HG02943 (cell line): ENCODE measurements at regions not wholly inside any gene's neighbourhood (a gene's known extent, or its start where the extent isn't known, plus 50 kb on each side); places are given as distances from the start of the nearest gene placed in this dataset.

Experiments
- ATAC-seq: cut with Tn5 transposase; IDR thresholded peaks from one replicate; pipeline ENCODE4 v1.9.1; 2021; ENCODE audit warnings: mild to moderate bottlenecking, low read depth, moderate library complexity; ENCODE audit not compliant: unreplicated experiment

DNA sequence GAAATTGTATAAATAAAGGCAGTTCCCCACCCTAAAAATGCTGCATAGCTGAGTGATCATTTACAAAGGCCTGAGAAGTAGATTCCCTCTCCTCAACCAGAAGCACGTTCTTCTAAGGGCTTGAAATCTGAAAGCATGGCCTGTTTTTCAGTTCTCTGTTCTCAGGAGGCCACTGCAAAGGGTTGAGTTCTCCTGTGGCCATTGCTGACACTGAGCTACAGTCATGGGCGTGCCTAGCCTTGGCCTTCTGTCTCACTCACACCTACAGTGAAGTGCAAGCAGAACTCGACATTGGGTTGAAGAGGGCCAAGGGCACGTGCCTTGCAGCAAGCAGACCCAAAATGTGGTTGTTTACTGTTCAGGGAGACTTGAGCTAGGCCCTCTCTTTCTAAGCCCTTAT lies 276.6 kb upstream of the VLDLR start:
- no peak for ATAC-seq

DNA sequence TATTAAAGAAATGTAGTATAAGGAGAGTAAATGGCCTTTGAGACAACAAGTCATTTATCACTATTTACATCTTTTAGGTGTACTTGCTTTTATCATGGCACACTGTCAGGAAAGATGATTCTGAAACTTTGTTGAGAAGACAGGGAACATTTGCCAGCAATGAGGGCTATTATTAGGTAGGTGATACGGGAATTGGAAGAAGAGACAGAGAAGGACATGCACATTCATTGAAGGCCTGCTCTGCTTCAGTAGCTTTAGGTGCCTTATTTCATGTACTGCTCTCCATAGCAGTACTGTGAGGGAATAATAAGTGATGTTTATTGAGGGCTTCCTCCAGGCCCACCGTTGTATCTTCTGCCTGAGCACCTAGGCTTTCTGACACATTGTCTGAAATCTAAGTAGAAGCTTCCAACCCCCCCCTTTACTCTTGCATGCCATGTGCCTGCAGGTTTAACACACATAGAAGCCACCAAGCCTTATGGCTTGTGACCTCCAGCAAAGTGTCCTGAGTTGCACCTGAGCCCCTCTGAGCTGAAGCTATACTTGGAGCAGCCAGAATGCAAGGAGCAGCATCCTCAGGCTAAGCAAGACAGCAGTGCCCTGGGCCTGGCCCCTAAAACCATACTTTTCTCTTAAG lies 275.2 kb upstream of the VLDLR start:
- no peak for ATAC-seq

DNA sequence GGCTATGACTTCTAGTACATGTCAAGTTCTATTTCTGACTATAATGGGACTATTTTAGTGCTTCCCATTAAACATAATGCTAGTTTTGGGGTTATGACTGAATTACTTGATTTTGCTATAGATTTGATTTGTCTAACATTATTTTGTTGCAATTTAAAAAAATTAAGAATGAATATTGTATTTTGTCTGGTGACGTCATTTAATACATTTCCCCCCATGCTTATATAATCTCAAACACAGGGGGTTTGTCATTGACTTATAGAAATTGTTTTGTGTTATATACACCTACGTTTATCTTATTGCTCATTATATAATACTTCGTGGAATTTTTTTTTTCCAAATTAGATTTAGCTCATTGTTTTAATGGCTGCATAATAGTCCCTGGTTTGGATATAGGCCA lies 270.3 kb upstream of the VLDLR start:
- no peak for ATAC-seq

DNA sequence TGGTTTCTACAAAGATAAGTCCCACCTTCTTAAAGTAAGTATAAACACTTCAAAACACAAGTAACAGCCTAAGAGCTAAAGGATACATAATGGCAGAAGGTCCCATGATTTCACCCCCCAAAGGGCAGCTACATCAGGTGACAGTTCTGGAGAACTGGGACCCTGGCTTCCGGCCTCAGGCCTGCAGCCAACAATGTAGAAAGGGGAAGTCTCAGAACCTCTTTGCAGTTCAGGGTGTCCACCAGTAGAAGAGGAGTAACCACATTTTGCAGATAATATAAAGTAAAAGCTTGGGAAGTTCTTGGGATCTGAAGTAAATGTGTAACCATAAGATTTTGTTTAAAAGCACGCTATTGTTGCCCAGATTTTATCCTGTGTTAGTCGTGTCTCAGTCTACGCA lies 267.4 kb upstream of the VLDLR start:
- no peak for ATAC-seq

DNA sequence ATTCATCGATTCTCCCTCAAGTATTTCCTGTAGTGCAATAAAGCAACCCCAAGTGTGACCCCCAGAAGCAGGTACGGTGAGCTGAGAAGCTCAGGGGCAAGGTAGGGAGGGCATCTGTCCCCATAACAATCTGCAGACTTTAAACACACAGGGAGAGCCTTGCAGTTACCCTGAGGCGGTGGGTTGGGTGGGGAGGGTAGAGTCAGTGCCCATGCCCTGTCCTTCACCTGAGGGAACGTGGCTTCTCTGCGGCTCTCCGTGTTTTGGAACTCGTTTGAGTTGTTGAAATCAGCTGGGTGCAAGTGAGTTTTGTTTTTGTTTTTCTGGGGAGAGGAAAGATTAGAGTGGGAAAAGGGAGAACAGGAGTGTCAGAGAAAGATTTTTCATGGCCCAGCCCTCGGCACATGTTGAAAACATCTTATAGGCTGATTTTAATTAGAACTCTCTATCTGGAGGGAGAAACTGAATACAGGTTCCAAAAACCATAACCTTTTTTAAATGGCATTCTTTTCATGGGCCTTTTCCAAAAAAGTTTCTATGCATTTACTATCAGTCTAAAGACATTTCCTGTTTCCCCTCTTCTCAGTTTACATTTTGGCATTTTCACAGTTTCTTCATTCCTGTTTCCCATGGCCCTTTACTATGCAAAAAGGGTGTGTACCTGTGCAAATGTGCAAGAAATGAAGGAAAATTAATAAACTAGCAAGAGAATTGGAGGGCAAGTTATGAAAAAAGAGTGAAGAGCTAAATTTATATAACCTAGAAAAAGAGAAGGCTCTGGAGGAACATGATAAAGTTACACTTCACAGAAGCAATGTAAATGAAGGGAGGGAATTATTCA lies 266.5 kb upstream of the VLDLR start:
- no peak for ATAC-seq

DNA sequence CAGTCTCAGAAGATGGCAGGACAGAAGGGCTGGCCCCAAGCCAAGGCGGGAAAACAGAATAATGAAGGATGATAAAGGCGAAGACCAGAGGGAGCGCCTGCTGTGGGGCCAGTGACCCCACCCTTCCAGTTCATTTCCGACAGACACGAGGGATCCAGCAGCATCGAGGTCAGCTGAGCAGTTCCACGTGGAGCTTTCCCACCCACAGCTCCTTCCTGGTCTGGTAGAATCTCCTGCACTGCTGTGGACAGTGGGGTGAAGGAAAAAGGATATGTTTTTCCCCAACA lies 265.9 kb upstream of the VLDLR start:
- ATAC-seq, result no peak

DNA sequence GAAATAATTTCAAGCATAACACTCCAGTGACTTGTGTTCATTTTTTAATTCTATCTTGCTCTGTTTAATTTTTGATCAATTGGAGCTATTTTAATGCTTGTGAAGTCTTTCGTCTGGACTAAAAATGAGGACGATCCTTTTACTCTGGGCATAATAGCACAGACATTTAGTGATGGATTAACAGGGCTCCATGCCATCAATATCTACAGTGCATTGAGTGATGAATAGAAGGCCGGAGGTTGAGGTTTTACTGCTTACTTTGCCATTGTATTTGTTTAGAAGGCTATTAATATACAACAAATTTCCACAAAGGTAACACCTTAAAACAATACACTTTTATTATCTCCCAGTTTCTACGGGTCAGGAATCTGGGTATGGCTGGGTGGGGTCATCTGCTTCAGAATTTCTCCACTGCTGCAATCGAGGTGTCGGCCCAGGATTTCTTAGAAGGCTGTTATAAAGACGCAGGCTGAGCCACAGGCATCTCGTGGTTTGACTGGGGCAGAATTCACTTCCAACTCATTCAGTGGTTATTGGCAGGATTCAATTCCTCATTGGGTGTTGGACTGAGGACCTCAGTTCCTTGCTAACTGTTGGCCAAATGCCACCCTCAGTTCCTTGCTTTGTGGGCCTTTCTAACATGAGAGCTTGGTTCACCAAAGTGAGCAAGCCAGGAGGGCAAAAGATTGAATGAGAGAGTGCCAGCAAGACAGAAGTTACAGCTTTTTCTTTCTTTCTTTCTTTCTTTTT lies 265.4 kb upstream of the VLDLR start:
- ATAC-seq, result no peak

DNA sequence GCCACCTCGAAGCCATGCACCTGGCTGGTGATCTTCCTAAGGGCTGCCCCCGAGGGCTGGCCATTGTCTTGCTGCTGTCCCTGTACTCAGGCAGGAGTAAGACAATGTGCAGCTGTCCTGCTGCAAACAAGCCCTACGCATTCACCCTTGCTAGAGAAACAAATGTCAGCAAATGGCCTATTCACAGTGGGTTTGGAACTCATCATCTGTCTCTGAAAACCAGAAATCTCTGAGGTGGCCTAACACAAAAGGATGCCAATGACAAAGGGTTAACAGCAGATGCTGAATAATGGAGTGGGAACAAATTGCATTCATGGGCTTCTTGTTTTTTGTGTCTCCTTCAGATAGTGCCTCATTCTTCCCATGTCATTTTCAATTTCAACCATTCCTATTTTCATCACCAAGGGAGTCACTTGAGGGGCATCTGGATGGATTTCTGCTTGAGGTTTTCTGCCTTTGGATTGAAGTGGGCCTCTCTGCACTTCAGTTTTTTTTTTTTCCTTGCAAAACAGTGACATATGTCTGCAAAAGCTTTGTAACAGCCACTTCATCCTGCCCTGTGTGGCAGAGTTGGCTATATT lies 261.6 kb upstream of the VLDLR start:
- no peak for ATAC-seq

DNA sequence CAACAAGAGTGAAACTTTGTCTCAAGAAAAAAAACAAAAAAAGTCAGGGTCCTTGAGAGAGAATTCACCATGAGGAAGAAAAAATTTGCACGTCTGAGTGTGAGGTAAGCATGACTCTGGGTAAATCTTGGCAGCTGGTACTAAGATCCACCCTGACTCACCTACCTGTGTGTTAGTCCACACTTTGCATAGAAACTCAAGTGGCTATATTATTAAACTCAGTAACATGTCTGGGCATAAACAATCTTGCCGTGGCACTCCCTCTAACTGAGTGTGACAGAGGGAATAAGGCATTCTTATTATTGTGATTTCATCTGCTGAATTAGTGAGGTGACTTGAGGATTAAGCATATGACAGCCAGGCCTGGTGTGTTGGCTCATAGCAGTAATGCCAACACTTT lies 259.4 kb upstream of the VLDLR start:
- ATAC-seq, result no peak

DNA sequence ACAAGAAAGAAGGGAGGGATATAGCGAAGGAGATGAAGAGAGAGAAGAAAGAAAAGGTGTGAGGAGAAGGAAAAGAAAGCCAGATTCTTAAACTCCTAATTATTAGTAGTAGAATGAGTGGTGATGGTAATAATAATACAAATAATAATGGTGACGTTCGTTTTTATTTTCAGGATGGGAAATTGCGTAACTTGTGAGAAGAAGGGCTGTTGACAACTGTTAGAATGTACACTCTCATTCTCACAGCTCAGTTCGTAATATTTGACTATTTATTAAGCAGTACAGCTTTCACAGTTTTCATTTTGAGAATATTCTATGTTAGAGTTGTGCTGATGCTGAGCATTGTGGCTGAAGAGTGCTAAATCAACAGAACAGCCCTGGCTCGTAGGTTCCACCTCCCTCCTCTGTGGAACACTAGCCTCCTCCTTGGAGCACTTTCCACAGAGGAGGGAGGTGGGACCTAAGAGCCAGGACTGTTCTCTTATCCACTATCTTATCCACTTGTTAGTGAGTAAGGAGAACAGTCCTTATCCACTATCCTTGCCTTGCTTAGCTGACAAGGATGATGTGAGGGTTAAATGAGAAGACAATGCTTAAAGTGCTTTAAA lies 258.3 kb upstream of the VLDLR start:
- ATAC-seq, result no peak

DNA sequence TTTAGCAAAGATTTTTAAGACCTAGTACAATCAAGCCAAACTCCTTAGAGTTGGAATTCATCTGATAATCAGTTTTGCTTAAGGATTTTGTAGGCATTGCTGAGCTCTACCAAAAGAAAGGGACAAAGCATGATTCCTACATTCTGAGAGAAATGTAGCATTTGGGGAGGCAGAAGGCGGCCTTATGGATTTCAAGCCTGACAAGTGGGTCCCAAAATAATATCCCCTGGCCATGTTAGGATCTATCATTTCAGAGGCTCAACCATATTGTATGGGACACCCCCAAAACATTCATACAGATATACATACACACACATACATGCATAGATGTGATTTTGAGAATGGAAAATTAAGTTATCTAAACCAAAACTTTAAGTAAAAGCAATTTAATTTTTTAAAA lies 257.8 kb upstream of the VLDLR start:
- no peak for ATAC-seq

DNA sequence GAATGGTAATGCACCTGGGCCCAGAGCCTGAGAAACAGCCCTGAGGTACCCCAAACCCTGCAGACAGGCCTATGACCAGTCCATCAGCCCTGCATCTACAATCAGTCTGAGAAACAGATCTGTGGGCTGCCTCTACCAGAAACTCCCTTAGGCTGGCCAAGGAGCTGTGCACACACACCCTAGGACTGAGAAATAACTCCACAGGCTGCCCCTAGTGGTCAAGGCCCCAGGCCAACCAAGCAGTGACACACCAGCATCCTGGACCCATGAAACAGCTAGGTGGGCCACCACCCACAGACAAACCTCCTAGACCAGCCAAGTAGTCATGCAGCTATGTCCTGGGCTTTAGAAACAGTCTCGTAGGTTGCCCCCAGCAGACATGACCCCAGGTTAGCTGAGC lies 253.6 kb upstream of the VLDLR start:
- ATAC-seq, result no peak

DNA sequence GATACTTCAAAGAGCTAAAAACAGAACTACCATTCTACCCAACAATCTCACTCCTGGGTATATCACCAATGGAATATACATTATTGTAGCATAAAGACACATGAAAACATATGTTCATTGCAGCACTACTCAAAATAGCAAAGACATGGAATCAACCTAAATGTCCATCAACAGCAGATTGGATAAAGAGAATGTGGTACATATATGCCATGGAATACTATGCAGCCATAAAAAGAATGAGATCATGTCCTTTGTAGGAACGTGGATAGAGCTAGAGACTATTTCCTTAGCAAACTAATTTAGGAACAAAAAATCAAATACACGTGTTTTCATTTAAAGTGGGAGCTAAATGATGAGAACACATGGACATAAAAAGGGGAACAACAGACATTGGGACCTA lies 247.9 kb upstream of the VLDLR start:
- no peak for ATAC-seq

DNA sequence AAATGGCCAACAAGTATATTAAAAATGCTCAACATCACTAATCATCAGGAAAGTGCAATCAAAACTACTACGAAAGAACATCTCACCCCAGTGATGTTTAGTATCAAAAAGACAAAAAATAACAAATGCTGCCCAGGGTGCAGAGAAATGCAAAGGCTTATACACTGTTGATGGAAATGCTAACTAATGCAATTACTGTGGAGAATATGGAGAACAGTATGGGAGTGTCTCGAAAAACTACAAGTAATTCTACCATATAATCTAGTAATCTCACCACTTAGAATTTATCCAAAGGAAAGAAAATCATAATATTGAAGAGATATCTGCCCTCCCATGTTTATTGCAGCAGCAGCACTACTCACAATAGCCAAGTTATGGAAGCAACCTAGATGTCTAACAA lies 246.5 kb upstream of the VLDLR start:
- ATAC-seq, result no peak

DNA sequence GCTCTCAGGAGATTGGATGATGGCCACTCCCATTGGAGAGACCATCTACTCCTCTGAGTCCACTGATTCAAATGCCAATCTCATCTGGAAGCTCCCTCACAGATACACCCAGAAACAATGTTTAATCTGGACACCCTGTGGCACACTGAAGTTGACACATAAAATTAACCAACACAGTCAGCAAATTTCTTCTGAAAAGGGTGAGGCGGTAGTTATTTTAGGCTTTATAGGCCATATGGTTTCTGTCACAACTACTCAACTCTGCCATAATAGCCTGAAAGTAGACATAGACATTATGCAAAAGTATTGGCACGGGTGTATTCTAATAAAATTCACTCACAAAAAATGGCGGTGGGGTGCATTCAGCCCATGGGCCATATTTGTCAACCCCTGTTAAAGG lies 244.5 kb upstream of the VLDLR start:
- ATAC-seq, result no peak

DNA sequence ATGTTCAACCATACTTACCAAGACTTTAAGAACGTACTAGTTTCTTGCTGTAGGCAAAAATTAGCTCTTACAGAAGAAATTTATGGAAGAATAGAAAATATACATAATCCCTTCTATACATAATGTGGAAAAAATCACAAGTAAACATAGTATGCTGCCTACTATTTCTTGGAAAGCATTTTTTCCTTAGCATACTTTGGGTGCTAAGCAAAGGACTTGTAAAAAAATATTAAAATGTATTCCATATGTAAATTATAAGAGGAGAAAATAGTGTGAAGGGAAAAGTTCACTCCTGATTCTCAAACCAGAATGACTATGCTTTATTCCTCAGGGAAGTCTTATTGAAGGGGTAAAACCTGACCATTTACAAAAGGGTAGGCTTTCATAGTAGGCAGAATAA lies 243.8 kb upstream of the VLDLR start:
- no peak for ATAC-seq

DNA sequence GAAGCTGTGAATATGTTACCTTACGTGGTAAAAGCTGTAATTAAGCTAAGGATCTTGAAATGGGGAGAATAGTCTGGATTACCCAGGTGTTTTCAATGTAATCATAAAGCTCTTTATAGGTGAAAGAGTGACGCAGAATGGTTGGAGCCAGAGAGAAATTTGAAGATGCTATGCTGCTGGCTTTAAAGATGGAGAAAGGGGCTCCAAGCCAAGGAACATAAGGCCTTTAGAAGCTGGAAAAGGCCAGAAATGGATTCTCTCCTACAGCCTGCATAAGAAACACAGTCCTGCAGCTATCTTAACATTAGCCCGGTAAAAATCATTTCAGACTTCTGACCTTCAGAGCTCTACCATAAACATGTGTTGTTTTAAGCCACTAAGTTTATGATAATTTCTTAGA lies 243.3 kb upstream of the VLDLR start:
- ATAC-seq, result no peak

DNA sequence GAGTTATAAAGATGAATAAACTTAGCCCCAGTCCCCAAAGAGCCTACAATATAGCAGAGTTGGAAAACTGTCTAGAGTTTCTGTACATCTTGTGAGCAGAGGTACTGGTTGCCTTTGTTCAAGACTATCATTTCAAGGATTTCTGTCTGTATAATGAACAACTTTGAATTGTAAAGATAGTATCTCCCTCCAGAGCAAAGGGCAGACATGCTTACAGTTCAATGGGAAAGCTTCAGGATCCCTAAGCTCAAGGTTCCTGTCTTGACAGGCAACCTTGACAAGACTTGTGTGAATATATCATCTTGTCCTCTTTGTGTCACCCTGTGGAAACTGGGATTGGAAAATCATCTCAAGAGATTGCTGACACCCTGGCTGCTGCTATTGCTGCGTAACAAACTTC lies 242.8 kb upstream of the VLDLR start:
- ATAC-seq, result no peak

DNA sequence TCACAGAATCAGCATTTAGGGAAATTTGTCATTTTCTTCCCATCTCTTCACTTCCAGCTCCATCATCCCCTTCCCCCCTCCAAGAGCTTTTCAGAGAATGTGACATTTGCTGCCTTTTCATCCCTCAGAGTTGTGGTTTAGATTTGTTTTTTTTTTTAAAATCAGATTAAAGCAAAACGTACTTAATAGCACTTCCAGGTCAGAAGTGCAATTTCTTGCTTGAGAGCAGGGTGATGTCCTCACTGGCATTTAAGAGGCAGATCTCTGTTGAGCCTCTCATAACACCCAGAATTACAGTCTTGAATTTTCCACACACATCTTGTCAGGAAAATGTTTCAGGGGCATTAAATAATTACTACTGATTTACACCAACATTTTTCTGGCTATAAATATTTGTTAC lies 236.8 kb upstream of the VLDLR start:
- no peak for ATAC-seq

DNA sequence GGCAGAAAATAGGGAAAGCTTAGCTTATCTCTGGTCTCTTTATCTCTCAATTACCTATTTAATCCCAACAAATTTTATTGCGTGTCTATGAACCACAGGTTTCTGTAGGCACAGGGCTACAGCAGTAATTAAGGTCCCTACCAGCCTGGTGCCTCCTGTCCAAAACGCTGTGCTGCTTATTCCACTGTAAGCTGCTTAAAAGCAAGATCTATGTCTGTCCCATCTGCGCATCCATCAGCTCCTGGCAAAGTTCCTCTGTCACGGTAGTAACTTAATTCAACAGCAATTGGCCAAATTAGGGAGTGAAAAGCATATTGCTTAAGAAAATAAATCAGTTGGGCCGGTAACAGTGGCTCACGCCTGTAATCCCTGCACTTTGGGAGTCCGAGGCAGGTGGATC lies 235.8 kb upstream of the VLDLR start:
- ATAC-seq, result no peak

DNA sequence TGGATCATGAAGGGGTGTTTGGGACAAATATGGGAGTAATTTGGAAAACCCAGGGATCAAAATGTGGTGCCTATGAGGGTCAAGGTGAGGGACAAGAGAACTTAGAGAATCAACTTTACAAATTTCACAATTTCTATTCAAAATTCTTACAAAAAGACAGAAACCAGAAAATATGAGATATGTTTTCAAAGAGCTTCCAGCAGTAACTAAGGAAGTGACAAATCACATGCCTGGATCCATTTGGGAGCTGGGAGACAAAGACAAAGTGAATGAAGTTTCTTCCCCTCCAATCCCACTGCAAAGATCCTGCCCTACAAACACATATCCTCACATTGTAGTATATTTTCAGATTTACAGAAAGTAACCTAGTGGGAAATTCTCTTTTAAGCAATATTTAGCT lies 235.0 kb upstream of the VLDLR start:
- no peak for ATAC-seq
